ENCODE measurements at regions not wholly inside any gene's neighbourhood (a gene's known extent, or its start where the extent isn't known, plus 50 kb on each side); places are given as distances from the start of the nearest gene placed in this dataset.

- DNase-seq (ENCODE audit: low spot score in 2 of 2): no peak
- intact Hi-C loops (cut with DNase I; ENCODE audit: low total_unique reads): no loop called here
- Histone ChIP-seq H3K4me1 (no peaks in the 10 kb centered on the region), H3K27ac (no peak overlapping the region), H3K9me3 (peaks cover 0 to 4% of the 10 kb centered on the region in 2 donors), H3K27me3 (no peaks in the 10 kb centered on the region), H3K4me3 (no peak overlapping the region), H3K36me3 (no peaks in the 10 kb centered on the region)
- TF ChIP-seq POLR2AphosphoS5 (IDR thresholded peaks at IDR 0.05): no peak
- TF ChIP-seq POLR2A (IDR thresholded peaks at IDR 0.05): no peak
- TF ChIP-seq, protein P1, sequence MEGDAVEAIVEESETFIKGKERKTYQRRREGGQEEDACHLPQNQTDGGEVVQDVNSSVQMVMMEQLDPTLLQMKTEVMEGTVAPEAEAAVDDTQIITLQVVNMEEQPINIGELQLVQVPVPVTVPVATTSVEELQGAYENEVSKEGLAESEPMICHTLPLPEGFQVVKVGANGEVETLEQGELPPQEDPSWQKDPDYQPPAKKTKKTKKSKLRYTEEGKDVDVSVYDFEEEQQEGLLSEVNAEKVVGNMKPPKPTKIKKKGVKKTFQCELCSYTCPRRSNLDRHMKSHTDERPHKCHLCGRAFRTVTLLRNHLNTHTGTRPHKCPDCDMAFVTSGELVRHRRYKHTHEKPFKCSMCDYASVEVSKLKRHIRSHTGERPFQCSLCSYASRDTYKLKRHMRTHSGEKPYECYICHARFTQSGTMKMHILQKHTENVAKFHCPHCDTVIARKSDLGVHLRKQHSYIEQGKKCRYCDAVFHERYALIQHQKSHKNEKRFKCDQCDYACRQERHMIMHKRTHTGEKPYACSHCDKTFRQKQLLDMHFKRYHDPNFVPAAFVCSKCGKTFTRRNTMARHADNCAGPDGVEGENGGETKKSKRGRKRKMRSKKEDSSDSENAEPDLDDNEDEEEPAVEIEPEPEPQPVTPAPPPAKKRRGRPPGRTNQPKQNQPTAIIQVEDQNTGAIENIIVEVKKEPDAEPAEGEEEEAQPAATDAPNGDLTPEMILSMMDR (IDR thresholded peaks at IDR 0.05): no peak
Measured at GRCh38 chr16:6374821-6375220, 957.8 kb upstream of the RBFOX1 start.

DNA sequence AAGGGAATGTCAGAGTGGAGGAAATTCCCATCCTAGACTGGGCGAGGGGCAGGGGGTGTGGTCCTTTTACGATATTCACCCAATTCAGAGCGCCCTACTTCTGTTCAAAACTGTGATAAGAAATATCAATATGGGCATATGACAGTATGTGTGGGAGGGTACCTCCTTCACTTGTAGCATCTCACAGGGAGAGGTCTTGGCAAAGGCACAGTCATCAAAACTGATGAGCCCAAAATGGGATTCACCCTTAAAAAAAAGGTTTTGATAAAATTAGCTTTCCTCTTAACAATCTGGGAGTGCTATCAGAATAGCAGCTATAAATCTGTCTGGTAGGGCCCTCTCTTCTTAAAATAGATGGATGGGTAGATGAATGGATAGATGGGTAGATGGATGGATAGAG, 967.8 kb upstream of the RBFOX1 start:
- Histone ChIP-seq H3K27ac (no peak overlapping the region), H3K4me3 (no peak overlapping the region), H3K4me1 (no peaks in the 10 kb centered on the region), H3K36me3 (no peaks in the 10 kb centered on the region), H3K27me3 (no peaks in the 10 kb centered on the region), H3K9me3 (no peaks in the 10 kb centered on the region)
- DNase-seq (ENCODE audit: low spot score in 2 of 2): no peak
- intact Hi-C loops (cut with DNase I; ENCODE audit: low total_unique reads): no loop called here
- TF ChIP-seq POLR2AphosphoS5 (IDR thresholded peaks at IDR 0.05) (no peak), POLR2A (IDR thresholded peaks at IDR 0.05) (no peak)
- TF ChIP-seq, protein P1 (IDR thresholded peaks at IDR 0.05): no peak

DNA sequence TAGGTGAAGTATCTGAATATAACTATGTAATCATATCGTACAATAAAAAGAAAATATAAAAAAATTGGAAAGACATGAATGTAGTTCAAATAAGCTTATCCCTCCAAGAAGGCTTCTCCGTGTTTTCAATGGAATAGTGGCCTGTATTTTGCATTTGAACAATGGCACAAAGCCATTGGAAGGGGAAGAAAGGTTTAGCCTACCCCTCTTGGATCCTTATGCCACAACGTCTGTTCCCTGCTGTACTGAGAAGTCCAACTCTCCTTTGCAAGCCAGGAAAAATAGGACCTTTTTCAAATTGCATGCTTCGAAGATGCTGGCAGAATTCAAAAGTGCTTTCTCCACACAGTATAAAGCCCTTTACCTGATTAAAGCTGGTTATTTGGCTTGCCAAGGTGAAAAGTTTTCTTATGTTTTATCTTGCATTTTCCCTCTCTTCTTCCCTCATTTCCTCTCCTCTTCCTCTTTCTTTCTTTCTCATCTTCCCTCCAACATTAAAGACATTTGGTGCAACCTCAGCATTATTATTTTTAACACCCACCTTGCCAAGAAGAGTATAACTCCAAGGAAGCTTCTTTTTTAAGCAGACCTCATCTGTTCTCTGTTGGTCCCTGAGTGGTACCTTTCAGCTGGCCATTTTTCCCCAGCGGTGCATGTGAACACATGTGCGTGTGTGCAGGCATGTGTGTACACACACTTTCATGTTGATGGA, 968.6 kb upstream of the RBFOX1 start:
- no peak overlapping the region for H3K4me3 ChIP-seq
- TF ChIP-seq, protein P1 (IDR thresholded peaks at IDR 0.05): no peak
- no peak for TF ChIP-seq POLR2AphosphoS5 (IDR thresholded peaks at IDR 0.05)
- TF ChIP-seq POLR2A (IDR thresholded peaks at IDR 0.05): no peak
- no peaks in the 10 kb centered on the region for H3K4me1 ChIP-seq
- H3K27me3 ChIP-seq: no peaks in the 10 kb centered on the region
- H3K36me3 ChIP-seq: no peaks in the 10 kb centered on the region
- no peak overlapping the region for H3K27ac ChIP-seq
- H3K9me3 ChIP-seq: no peaks in the 10 kb centered on the region
- intact Hi-C loops (cut with DNase I; ENCODE audit: low total_unique reads): no loop called here
- DNase-seq (ENCODE audit: low spot score in 2 of 2): no peak

DNA sequence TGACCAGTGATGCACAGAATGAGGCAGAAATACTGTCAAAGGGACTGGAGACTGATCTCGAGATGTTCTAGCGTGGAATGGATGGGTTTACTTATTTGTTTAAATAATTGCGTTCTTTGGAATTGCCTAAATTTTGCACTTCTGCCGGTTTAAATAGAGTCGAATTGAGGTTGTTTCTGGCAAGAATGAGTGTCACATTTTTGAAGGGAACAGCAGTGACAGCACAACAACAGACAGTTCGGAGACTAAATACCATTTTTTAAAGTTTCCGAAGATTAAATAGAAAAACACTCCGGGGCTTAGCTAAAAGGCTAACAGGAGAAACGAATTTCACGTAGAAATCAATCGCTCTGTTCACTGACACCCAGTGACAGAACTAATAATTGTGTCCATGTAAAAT, 969.2 kb upstream of the RBFOX1 start:
- DNase-seq (ENCODE audit: low spot score in 2 of 2): no peak
- intact Hi-C loops (cut with DNase I; ENCODE audit: low total_unique reads): no loop called here
- H3K4me1 ChIP-seq: no peaks in the 10 kb centered on the region
- H3K36me3 ChIP-seq: no peaks in the 10 kb centered on the region
- H3K27me3 ChIP-seq: no peaks in the 10 kb centered on the region
- no peak overlapping the region for H3K27ac ChIP-seq
- TF ChIP-seq, protein P1 (IDR thresholded peaks at IDR 0.05): no peak
- no peak for TF ChIP-seq POLR2A (IDR thresholded peaks at IDR 0.05)
- no peak for TF ChIP-seq POLR2AphosphoS5 (IDR thresholded peaks at IDR 0.05)
- H3K9me3 ChIP-seq: no peaks in the 10 kb centered on the region
- H3K4me3 ChIP-seq: no peak overlapping the region

GRCh38 chr16:6362321-6362720, 970.3 kb upstream of the RBFOX1 start:
- Histone ChIP-seq H3K36me3 (no peaks in the 10 kb centered on the region), H3K4me3 (no peak overlapping the region), H3K9me3 (no peaks in the 10 kb centered on the region), H3K4me1 (no peaks in the 10 kb centered on the region), H3K27me3 (no peaks in the 10 kb centered on the region), H3K27ac (no peak overlapping the region)
- no peak for DNase-seq (ENCODE audit: low spot score in 2 of 2)
- TF ChIP-seq POLR2AphosphoS5 (IDR thresholded peaks at IDR 0.05) (no peak), POLR2A (IDR thresholded peaks at IDR 0.05) (no peak)
- TF ChIP-seq, protein P1 (IDR thresholded peaks at IDR 0.05): no peak
- intact Hi-C loops (cut with DNase I; ENCODE audit: low total_unique reads): no loop called here

All from breast epithelium (tissue), 4 donors.